ENCODE measurements at regions not wholly inside any gene's neighbourhood (a gene's known extent, or its start where the extent isn't known, plus 50 kb on each side); places are given as distances from the start of the nearest gene placed in this dataset.

DNA sequence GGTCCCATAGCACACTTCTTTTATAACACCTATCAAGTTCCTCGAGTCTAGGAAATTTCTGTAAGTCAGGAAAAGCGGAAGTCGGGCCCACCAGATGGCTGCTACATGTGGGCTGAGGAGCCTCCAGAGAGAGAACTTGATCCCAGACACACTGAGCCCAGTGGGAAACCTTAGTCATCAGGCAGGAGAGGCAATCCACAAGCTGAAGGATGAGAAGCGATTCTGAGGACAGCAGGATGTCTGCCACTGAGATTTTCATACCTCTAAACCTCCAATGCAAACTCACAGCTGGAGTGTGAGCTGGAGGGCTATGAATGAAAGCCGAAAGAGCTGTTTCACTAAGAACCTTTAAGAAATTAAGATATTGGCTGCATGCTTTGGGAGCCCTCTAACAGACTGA is 52.6 kb upstream of the PDHA1 start:
- H3K27ac ChIP-seq (ENCODE audit: low read length) = no peak overlapping the region
- H3K27me3 ChIP-seq (ENCODE audit: control insufficient read depth, insufficient read depth) = no peaks in the 10 kb centered on the region
- DNase-seq (no peak), ATAC-seq (no peak)
- 60% methylated on average over 5 of the region's 5 CpGs for WGBS
- no peaks in the 10 kb centered on the region for H3K4me1 ChIP-seq (ENCODE audit: control insufficient read depth, insufficient read depth, low read length)
- intact Hi-C loops (cut with DNase I) = no loop called here
- H3K4me3 ChIP-seq (ENCODE audit: low read length) = no peak overlapping the region
- no peaks in the 10 kb centered on the region for H3K9me3 ChIP-seq (ENCODE audit: control insufficient read depth, low read length)

DNA sequence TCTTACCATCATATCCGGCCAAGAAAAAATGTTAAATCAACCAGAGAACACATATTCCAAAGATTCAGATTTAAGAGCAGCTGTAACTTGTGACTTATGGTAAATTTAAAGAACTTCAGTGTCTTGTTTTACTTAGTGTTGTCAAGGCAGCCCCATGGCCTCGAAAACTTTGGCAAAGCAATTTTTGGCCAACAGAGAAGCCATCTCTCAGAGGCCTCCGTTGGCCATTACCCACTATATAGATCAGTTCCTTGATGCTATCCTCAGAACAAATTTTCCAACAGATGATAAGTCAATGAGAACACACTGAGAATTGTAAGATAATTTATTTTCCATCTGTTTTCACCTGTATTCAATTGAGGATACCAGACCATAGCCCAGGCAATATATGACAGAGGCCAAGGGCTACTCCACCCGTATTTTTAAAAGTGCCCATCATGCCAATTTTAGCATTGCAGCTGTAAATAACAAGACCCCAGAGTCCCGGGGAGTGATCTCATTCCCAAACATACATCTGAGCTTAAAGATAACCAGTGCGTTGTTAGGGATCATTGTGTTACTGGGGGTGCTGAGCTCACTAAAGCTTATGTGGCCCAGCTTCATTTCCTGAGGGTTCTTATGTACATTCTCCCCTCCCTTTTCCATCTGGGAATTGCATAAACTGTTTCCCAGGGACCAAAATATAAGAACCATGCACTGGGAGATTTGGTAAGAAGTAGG is 50.0 kb upstream of the PDHA1 start:
- no peaks in the 10 kb centered on the region for H3K4me1 ChIP-seq (ENCODE audit: control insufficient read depth, insufficient read depth, low read length)

More for the DNA sequence above, 50.0 kb upstream of the PDHA1 start:
- ATAC-seq (no peak), DNase-seq (no peak)
- WGBS = 60% methylated on average over 6 of the region's 6 CpGs
- Histone ChIP-seq H3K27me3 (ENCODE audit: control insufficient read depth, insufficient read depth) (no peaks in the 10 kb centered on the region), H3K27ac (ENCODE audit: low read length) (no peak overlapping the region), H3K4me3 (ENCODE audit: low read length) (no peak overlapping the region), H3K9me3 (ENCODE audit: control insufficient read depth, low read length) (no peaks in the 10 kb centered on the region)
- intact Hi-C loops (cut with DNase I) = no loop called here

All from right cardiac atrium (tissue), 5 donors.